MM.1S (cell line): ENCODE measurements at regions not wholly inside any gene's neighbourhood (a gene's known extent, or its start where the extent isn't known, plus 50 kb on each side); places are given as distances from the start of the nearest gene placed in this dataset.

Experiments used
- DNase-seq: peaks from one replicate; pipeline ENCODE4 v3.0.0-alpha.2; 2015
- H2AFZ ChIP-seq: fragments of 300-600 bp; sonication (generic); 2 replicates; pipeline ENCODE4 v1.6.0; 2016; ENCODE audit warnings: antibody characterized with exemption, low read length
- H3F3A ChIP-seq: fragments of 300-600 bp; sonication (generic); 2 replicates; pipeline ENCODE4 v1.6.1; 2016; ENCODE audit warnings: mild to moderate bottlenecking, antibody characterized with exemption, low read length, moderate library complexity, mixed read lengths; ENCODE audit not compliant: insufficient read depth
- H3K27ac ChIP-seq: fragments of 300-600 bp; sonication (generic); 2 replicates; pipeline ENCODE4 v1.5.1; 2016; ENCODE audit warnings: mild to moderate bottlenecking, low read length
- H3K27me3 ChIP-seq: fragments of 300-600 bp; sonication (generic); replicated peaks from 2 replicates; pipeline ENCODE4 v1.6.0; 2016; ENCODE audit warnings: low read length; ENCODE audit not compliant: insufficient read depth
- H3K36me3 ChIP-seq: fragments of 300-600 bp; sonication (generic); replicated peaks from 2 replicates; pipeline ENCODE4 v1.6.1; 2016; ENCODE audit warnings: mild to moderate bottlenecking, low read length, mixed read lengths; ENCODE audit not compliant: insufficient read depth
- H3K4me1 ChIP-seq: fragments of 300-600 bp; sonication (generic); 2 replicates; pipeline ENCODE4 v1.6.1; 2016; ENCODE audit warnings: low read length, mixed read lengths
- H3K4me2 ChIP-seq: fragments of 300-600 bp; sonication (generic); 2 replicates; pipeline ENCODE4 v1.6.0; 2016; ENCODE audit warnings: low read depth, low read length
- H3K4me3 ChIP-seq: fragments of 300-600 bp; sonication (generic); 2 replicates; pipeline ENCODE4 v1.5.1; 2016; ENCODE audit warnings: low read length, mixed read lengths
- H3K79me2 ChIP-seq: fragments of 300-600 bp; sonication (generic); 2 replicates; pipeline ENCODE4 v1.6.1; 2016; ENCODE audit warnings: mixed run types, low read length, mixed read lengths
- H3K9ac ChIP-seq: fragments of 300-600 bp; sonication (generic); 2 replicates; pipeline ENCODE4 v1.6.1; 2016; ENCODE audit warnings: low read length, mixed read lengths
- H3K9me2 ChIP-seq: fragments of 300-600 bp; sonication (generic); replicated peaks from 2 replicates; pipeline ENCODE4 v1.6.1; 2016; ENCODE audit warnings: mild to moderate bottlenecking, low read length, mixed read lengths; ENCODE audit not compliant: insufficient read depth
- H3K9me3 ChIP-seq: fragments of 300-600 bp; sonication (generic); replicated peaks from 2 replicates; pipeline ENCODE4 v1.6.1; 2016; ENCODE audit warnings: mild to moderate bottlenecking, low read length, mixed read lengths; ENCODE audit not compliant: insufficient read depth
- H4K20me1 ChIP-seq: fragments of 300-600 bp; sonication (generic); 2 replicates; pipeline ENCODE4 v1.6.1; 2016; ENCODE audit warnings: mild to moderate bottlenecking, low read length, moderate library complexity, mixed read lengths; ENCODE audit not compliant: insufficient read depth
- EZH2 ChIP-seq: fragments of 300-600 bp; sonication (generic); optimal IDR thresholded peaks from 2 replicates; pipeline ENCODE3; 2017; ENCODE audit warnings: low read depth, mild to moderate bottlenecking, antibody characterized with exemption, low read length, mixed read lengths
- EZH2phosphoT487 ChIP-seq: fragments of 300-600 bp; sonication (generic); IDR thresholded peaks from 2 replicates; pipeline ENCODE4 v1.6.1; 2018; ENCODE audit warnings: antibody characterized with exemption, low read length
- TF ChIP-seq, protein P1 (sequence below): fragments of 300-600 bp; sonication (generic); IDR thresholded peaks from 2 replicates; pipeline ENCODE4 v1.5.1; 2016; ENCODE audit warnings: antibody characterized with exemption, low read length, mixed read lengths

DNA sequence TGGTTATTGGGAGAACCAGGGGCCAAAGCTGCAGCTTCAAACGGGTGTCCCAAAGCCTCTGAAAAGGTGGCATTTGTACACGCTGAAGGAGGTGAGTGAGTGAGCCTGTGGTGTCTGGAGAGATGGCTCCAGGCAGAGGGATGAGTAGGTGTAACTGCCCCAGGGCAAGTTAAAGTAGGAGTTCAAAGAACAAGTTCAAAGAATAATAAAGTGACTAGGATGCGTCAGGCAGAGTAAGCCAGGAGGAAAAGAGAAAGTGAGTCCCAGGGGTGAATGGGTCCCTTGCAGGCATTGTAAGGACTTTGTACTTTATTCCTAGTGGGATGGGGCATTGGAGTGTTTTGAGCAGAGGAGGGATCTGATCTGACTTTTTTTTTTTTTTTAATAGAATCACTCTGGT is 201.4 kb upstream of the PWP1 start:
- Histone ChIP-seq H2AFZ (no peak overlapping the region), H3K27ac (no peak overlapping the region), H3K9me3 (no peaks in the 10 kb centered on the region), H3K27me3 (no peaks in the 10 kb centered on the region), H3K36me3 (no peaks in the 10 kb centered on the region), H3K4me2 (no peak overlapping the region), H3K4me1 (no peaks in the 10 kb centered on the region), H4K20me1 (no peaks in the 10 kb centered on the region), H3K9me2 (no peaks in the 10 kb centered on the region), H3K4me3 (no peak overlapping the region), H3K79me2 (no peaks in the 10 kb centered on the region), H3F3A (no peaks in the 10 kb centered on the region), H3K9ac (no peak overlapping the region)
- TF ChIP-seq EZH2phosphoT487 (no peak), EZH2 (no peak)
- TF ChIP-seq, protein P1, sequence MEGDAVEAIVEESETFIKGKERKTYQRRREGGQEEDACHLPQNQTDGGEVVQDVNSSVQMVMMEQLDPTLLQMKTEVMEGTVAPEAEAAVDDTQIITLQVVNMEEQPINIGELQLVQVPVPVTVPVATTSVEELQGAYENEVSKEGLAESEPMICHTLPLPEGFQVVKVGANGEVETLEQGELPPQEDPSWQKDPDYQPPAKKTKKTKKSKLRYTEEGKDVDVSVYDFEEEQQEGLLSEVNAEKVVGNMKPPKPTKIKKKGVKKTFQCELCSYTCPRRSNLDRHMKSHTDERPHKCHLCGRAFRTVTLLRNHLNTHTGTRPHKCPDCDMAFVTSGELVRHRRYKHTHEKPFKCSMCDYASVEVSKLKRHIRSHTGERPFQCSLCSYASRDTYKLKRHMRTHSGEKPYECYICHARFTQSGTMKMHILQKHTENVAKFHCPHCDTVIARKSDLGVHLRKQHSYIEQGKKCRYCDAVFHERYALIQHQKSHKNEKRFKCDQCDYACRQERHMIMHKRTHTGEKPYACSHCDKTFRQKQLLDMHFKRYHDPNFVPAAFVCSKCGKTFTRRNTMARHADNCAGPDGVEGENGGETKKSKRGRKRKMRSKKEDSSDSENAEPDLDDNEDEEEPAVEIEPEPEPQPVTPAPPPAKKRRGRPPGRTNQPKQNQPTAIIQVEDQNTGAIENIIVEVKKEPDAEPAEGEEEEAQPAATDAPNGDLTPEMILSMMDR, result no peak
- DNase-seq, result no peak

DNA sequence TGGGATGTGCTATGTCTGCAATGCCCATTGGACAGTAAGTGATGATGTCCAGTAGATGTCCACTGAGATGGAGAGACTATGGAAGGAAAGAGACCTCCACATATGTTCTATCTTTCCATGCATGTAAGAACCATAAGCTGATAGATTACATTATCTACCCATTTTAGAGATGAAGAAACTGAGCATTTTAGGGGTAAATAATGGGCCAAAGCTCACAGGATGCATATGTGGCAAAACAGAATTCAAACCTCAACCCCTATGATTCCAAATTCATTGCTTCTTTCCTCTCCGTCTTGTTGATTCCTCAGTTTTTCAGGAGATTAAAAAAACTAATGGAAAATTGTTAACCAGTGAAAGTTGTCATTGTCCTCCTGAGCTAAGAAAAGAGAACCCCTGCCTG is 200.7 kb upstream of the PWP1 start:
- H3K4me1 ChIP-seq, result no peaks in the 10 kb centered on the region
- H2AFZ ChIP-seq, result no peak overlapping the region
- DNase-seq, result no peak
- H3K4me2 ChIP-seq, result no peak overlapping the region
- H3K27me3 ChIP-seq, result no peaks in the 10 kb centered on the region
- no peaks in the 10 kb centered on the region for H3K9me3 ChIP-seq
- no peaks in the 10 kb centered on the region for H3K79me2 ChIP-seq
- H3K36me3 ChIP-seq, result no peaks in the 10 kb centered on the region
- H3K4me3 ChIP-seq, result no peak overlapping the region
- H3K27ac ChIP-seq, result no peak overlapping the region
- TF ChIP-seq EZH2phosphoT487 (no peak), EZH2 (no peak)
- TF ChIP-seq, protein P1, result no peak
- no peaks in the 10 kb centered on the region for H3F3A ChIP-seq
- no peaks in the 10 kb centered on the region for H3K9me2 ChIP-seq
- no peaks in the 10 kb centered on the region for H4K20me1 ChIP-seq
- H3K9ac ChIP-seq, result no peak overlapping the region

DNA sequence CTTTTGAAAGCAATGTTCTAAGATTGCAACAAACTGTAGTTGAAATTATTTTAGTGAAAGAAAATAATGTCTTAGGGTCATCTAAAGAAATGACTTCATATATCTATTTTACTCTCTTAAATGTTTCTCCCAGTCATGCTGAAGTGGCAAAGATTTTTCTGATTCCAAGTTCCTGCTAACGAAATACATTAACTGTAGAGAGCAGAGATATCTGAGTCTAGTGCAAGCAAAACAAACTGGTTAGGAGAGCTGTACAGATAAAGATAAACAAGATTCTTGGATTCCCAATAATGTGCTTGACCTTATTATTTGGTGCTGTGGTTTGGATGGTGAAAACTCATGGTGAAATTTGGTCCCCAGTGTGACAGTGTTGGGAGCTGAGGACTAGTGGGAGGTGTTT is 199.9 kb upstream of the PWP1 start:
- H3K4me2 ChIP-seq, result no peak overlapping the region
- no peak overlapping the region for H3K27ac ChIP-seq
- H3K4me1 ChIP-seq, result no peaks in the 10 kb centered on the region
- no peaks in the 10 kb centered on the region for H3F3A ChIP-seq
- no peaks in the 10 kb centered on the region for H3K36me3 ChIP-seq
- H3K9me2 ChIP-seq, result no peaks in the 10 kb centered on the region
- TF ChIP-seq EZH2 (no peak), EZH2phosphoT487 (no peak)
- TF ChIP-seq, protein P1, result no peak
- no peak overlapping the region for H3K9ac ChIP-seq
- H3K9me3 ChIP-seq, result no peaks in the 10 kb centered on the region
- no peaks in the 10 kb centered on the region for H3K27me3 ChIP-seq
- no peak overlapping the region for H2AFZ ChIP-seq
- H4K20me1 ChIP-seq, result no peaks in the 10 kb centered on the region
- no peak for DNase-seq
- no peaks in the 10 kb centered on the region for H3K79me2 ChIP-seq
- no peak overlapping the region for H3K4me3 ChIP-seq
